Liver (tissue), 7 donors: ENCODE measurements at regions not wholly inside any gene's neighbourhood (a gene's known extent, or its start where the extent isn't known, plus 50 kb on each side); places are given as distances from the start of the nearest gene placed in this dataset.
"Not testable (repeated sequence)": the region's sequence is repeated elsewhere in the genome, so short reads cannot be mapped to it uniquely, and the experiment has no call there.

Source experiments
- DNase-seq: peaks from one replicate; pipeline ENCODE4 v3.0.0-alpha.2; 2017; ENCODE audit warnings: low spot score
- H3K27ac ChIP-seq, 2 donors: one replicate each; pipeline ENCODE4 v1.7.0; 2013; ENCODE audit warnings: inconsistent platforms in 2 of 2, low read length in 2 of 2, control low read depth in 1 of 2, low read depth in 1 of 2, mild to moderate bottlenecking in 1 of 2
- H3K27me3 ChIP-seq, 4 donors: one replicate each; pipeline versions ENCODE4 v1.6.1 to v1.7.0; 2013; ENCODE audit warnings: low read length in 3 of 4, inconsistent platforms in 1 of 4, mild to moderate bottlenecking in 1 of 4, moderate library complexity in 1 of 4; ENCODE audit not compliant: control insufficient read depth in 4 of 4, insufficient read depth in 4 of 4
- H3K36me3 ChIP-seq, 4 donors: one replicate each; pipeline versions ENCODE4 v1.6.1 to v1.7.0; 2013; ENCODE audit warnings: low read length in 3 of 4, mild to moderate bottlenecking in 3 of 4, low read depth in 1 of 4, moderate library complexity in 1 of 4; ENCODE audit not compliant: control insufficient read depth in 4 of 4, insufficient read depth in 3 of 4
- H3K4me1 ChIP-seq, 4 donors: one replicate each; pipeline versions ENCODE4 v1.6.1 to v1.7.0; 2013; ENCODE audit warnings: low read length in 3 of 4, mild to moderate bottlenecking in 3 of 4, moderate library complexity in 1 of 4; ENCODE audit not compliant: control insufficient read depth in 4 of 4, insufficient read depth in 4 of 4
- H3K4me3 ChIP-seq, 3 donors: one replicate each; pipeline versions ENCODE4 v1.6.1 to v1.7.0; 2013; ENCODE audit warnings: low read length in 3 of 3, control low read depth in 1 of 3, low read depth in 1 of 3, mild to moderate bottlenecking in 1 of 3
- H3K9ac ChIP-seq, 2 donors: one replicate each; pipeline ENCODE4 v1.7.0; 2013; ENCODE audit warnings: low read length in 2 of 2, mild to moderate bottlenecking in 2 of 2, moderate library complexity in 2 of 2, control low read depth in 1 of 2, low read depth in 1 of 2
- H3K9me3 ChIP-seq, 4 donors: one replicate each; pipeline versions ENCODE4 v1.6.1 to v1.7.0; 2013; ENCODE audit warnings: low read length in 3 of 4; ENCODE audit not compliant: control insufficient read depth in 4 of 4
- FOXA1 ChIP-seq: IDR thresholded peaks from 2 replicates; pipeline ENCODE4 v1.6.1; 2016; ENCODE audit warnings: antibody characterized with exemption
- FOXA2 ChIP-seq: IDR thresholded peaks from 2 replicates; pipeline ENCODE4 v1.6.1; 2016; ENCODE audit warnings: antibody characterized with exemption
- GABPA ChIP-seq, 2 donors: IDR thresholded peaks in 1 of 2; conservative IDR thresholded peaks in 1 of 2; 2 replicates each; pipeline ENCODE4 v1.6.1; 2016; ENCODE audit warnings: antibody characterized with exemption in 2 of 2, mild to moderate bottlenecking in 1 of 2, moderate library complexity in 1 of 2
- HNF4A ChIP-seq, 2 donors: conservative IDR thresholded peaks; 2 replicates each; pipeline ENCODE4 v1.6.1; 2016; ENCODE audit warnings: antibody characterized with exemption in 2 of 2, mild to moderate bottlenecking in 2 of 2
- HNF4G ChIP-seq: IDR thresholded peaks from 2 replicates; pipeline ENCODE4 v1.6.1; 2016; ENCODE audit warnings: antibody characterized with exemption
- JUND ChIP-seq, 2 donors: IDR thresholded peaks; 2 replicates each; pipeline ENCODE4 v1.6.1; 2016; ENCODE audit warnings: antibody characterized with exemption in 2 of 2
- NR2F2 ChIP-seq: IDR thresholded peaks from 2 replicates; pipeline ENCODE4 v1.6.1; 2016; ENCODE audit warnings: antibody characterized with exemption
- RAD21 ChIP-seq, 2 donors: IDR thresholded peaks; 2 replicates each; pipeline ENCODE4 v1.6.1; 2016; ENCODE audit warnings: antibody characterized with exemption in 2 of 2, mild to moderate bottlenecking in 2 of 2
- RXRA ChIP-seq, 2 donors: IDR thresholded peaks; 2 replicates each; pipeline ENCODE4 v1.6.1; 2017 to 2018; ENCODE audit warnings: antibody characterized with exemption in 2 of 2, mild to moderate bottlenecking in 1 of 2
- SP1 ChIP-seq: IDR thresholded peaks from 2 replicates; pipeline ENCODE4 v1.6.1; 2018; ENCODE audit warnings: antibody characterized with exemption, mild to moderate bottlenecking
- YY1 ChIP-seq: IDR thresholded peaks from 2 replicates; pipeline ENCODE4 v1.6.1; 2016; ENCODE audit warnings: antibody characterized with exemption, mild to moderate bottlenecking
- WGBS: extraction: QIAGEN DNeasy Blood & Tissue Kit; methylation state at CpG from one replicate; pipeline ENCODE4 v1.1.7; 2013; 5-methylcytosine and 5-hydroxymethylcytosine counted together
- TF ChIP-seq, protein P1 (sequence below): IDR thresholded peaks from 2 replicates; pipeline ENCODE4 v1.6.1; 2016; ENCODE audit warnings: antibody characterized with exemption
- TF ChIP-seq, protein P2 (sequence below): IDR thresholded peaks from 2 replicates; pipeline ENCODE4 v1.6.1; 2016; ENCODE audit warnings: antibody characterized with exemption
- donor health status: healthy.
- donor health status: healthy.
- donor health status: healthy.
- donor health status: healthy.

GRCh38 chr4:174055344-174055743 is 228.1 kb downstream of the FBXO8 start:
- Histone ChIP-seq H3K9me3 (no peaks in the 10 kb centered on the region), H3K9ac (no peak overlapping the region), H3K4me3 (no peak overlapping the region), H3K36me3 (no peaks in the 10 kb centered on the region), H3K4me1 (no peaks in the 10 kb centered on the region), H3K27ac (no peak overlapping the region), H3K27me3 (no peaks in the 10 kb centered on the region)
- no peak for TF ChIP-seq HNF4G
- 67% methylated on average over 4 of the region's 4 CpGs for WGBS
- DNase-seq = no peak

GRCh38 chr4:174053895-174054294 is 229.6 kb downstream of the FBXO8 start:
- no peaks in the 10 kb centered on the region for H3K27me3 ChIP-seq
- H3K4me1 ChIP-seq = no peaks in the 10 kb centered on the region
- no peak overlapping the region for H3K27ac ChIP-seq
- no peaks in the 10 kb centered on the region for H3K9me3 ChIP-seq
- H3K9ac ChIP-seq = no peak overlapping the region
- H3K4me3 ChIP-seq = no peak overlapping the region
- WGBS = 74% methylated on average over 2 of the region's 2 CpGs
- no peak for DNase-seq
- no peaks in the 10 kb centered on the region for H3K36me3 ChIP-seq
- TF ChIP-seq, protein P1, sequence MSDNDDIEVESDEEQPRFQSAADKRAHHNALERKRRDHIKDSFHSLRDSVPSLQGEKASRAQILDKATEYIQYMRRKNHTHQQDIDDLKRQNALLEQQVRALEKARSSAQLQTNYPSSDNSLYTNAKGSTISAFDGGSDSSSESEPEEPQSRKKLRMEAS = no peak
- no peak for TF ChIP-seq RAD21 (IDR thresholded peaks at IDR 0.05)
- no peak for TF ChIP-seq SP1
- TF ChIP-seq FOXA1 = no peak
- no peak for TF ChIP-seq HNF4G
- no peak for TF ChIP-seq HNF4A (conservative IDR thresholded peaks at IDR 0.05)
- no peak for TF ChIP-seq YY1
- TF ChIP-seq RXRA (IDR thresholded peaks at IDR 0.05) = no peak
- TF ChIP-seq JUND (IDR thresholded peaks at IDR 0.05) = no peak
- no peak for TF ChIP-seq GABPA (IDR thresholded peaks at IDR 0.05 in 1 of 2, conservative IDR thresholded peaks at IDR 0.05 in 1 of 2)

DNA sequence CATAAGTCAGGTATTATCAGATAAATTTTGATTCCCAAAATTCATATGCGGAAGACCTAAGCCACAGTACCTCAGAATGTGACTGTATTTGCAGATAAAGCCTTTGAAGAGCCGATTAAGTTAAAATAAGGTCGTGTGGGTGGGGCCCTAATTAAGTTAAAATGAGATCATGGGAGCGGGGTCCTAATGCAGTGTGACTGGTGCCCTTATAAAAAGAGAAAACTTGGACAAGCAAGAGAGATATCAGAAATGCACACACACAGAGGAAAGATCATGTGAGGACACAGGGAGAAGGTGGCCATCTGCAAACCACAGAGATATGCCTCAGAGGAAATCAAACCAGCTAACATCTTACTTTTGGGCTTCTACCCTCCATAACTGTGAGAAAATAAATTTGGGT is 236.1 kb downstream of the FBXO8 start:
- no peak for DNase-seq
- TF ChIP-seq, protein P2, sequence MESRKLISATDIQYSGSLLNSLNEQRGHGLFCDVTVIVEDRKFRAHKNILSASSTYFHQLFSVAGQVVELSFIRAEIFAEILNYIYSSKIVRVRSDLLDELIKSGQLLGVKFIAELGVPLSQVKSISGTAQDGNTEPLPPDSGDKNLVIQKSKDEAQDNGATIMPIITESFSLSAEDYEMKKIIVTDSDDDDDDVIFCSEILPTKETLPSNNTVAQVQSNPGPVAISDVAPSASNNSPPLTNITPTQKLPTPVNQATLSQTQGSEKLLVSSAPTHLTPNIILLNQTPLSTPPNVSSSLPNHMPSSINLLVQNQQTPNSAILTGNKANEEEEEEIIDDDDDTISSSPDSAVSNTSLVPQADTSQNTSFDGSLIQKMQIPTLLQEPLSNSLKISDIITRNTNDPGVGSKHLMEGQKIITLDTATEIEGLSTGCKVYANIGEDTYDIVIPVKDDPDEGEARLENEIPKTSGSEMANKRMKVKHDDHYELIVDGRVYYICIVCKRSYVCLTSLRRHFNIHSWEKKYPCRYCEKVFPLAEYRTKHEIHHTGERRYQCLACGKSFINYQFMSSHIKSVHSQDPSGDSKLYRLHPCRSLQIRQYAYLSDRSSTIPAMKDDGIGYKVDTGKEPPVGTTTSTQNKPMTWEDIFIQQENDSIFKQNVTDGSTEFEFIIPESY = no peak
- TF ChIP-seq FOXA2 (no peak), NR2F2 (no peak), GABPA (IDR thresholded peaks at IDR 0.05 in 1 of 2, conservative IDR thresholded peaks at IDR 0.05 in 1 of 2) (no peak), JUND (IDR thresholded peaks at IDR 0.05) (no peak)
- no peak overlapping the region for H3K27ac ChIP-seq
- WGBS = 53% methylated on average over 4 of the region's 4 CpGs
- H3K9ac ChIP-seq = no peak overlapping the region
- H3K4me1 ChIP-seq = no peaks in the 10 kb centered on the region
- H3K27me3 ChIP-seq = no peaks in the 10 kb centered on the region
- H3K9me3 ChIP-seq = no peaks in the 10 kb centered on the region
- H3K36me3 ChIP-seq = no peaks in the 10 kb centered on the region
- H3K4me3 ChIP-seq = no peak overlapping the region

DNA sequence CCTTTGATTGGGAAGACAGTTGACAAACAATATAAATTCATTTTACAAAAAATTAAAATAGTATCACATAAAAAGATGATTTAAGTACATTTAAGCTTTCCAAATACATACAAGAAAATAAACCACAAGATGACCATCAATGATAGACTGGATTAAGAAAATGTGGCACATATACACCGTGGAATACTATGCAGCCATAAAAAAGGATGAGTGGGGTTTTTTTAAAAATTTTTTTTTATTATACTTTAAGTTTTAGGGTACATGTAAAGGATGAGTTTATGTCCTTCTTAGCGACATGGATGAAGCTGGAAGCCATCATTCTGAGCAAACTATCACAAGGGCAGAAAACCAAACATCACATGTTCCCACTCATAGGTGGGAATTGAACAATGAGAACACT is 237.6 kb downstream of the FBXO8 start:
- WGBS = 68% methylated on average over 2 of the region's 2 CpGs
- H3K4me1 ChIP-seq, H3K9me3 ChIP-seq, H3K4me3 ChIP-seq, H3K27ac ChIP-seq, H3K36me3 ChIP-seq, DNase-seq, H3K27me3 ChIP-seq, H3K9ac ChIP-seq: not testable (repeated sequence)
